ENCODE measurements at regions not wholly inside any gene's neighbourhood (a gene's known extent, or its start where the extent isn't known, plus 50 kb on each side); places are given as distances from the start of the nearest gene placed in this dataset.

- DNase-seq (ENCODE audit: low read depth in 1 of 2, low spot score in 1 of 2), result no peak
Observed at GRCh38 chr14:31965071-31965734, 111.9 kb upstream of the ARHGAP5 start.

DNA sequence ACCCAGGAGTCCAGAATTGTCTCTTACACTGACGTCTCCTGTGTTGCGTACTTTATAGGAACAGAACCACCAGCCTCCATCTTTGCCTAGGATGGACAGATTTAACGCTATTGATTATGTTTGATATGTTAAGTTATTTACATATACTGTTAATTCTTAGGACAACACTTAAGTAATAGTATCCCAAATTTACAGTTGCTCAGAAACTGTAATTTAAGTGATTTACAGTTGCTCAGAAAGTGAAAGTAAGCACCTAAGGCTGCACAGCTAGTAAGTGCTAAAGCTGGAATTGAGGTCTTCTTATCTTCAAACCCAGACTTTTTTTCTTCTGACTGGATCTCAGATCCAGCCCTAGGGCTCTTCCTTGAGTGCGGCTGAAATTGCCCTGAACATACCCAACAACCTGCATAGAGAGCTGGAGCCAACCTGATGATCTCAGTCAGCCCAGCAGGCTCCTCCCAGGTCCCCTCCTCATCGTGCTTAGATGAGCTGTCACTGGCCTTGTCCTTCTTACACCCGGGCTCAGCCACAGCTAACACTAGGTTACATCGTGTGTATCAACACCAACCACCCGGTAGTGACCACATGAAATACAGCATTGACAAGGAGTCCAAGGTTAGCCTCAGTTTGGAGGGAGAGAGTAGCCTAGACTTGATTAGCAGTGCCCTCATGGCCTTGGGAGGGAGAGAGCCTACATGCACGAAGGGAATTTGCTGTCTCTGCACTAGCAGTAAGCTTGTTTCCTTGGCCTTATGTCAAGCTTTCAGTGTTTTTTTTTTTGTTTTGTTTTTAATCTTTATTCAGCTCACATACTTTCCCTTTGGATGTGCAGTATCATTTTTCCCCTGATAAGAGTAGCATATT lies 111.1 kb upstream of the ARHGAP5 start:
- DNase-seq (ENCODE audit: low read depth in 1 of 2, low spot score in 1 of 2), result no peak

GRCh38 chr14:31966896-31967668 lies 110.0 kb upstream of the ARHGAP5 start:
- DNase-seq (ENCODE audit: low read depth in 1 of 2, low spot score in 1 of 2), result no peak

- no peak for DNase-seq (ENCODE audit: low read depth in 1 of 2, low spot score in 1 of 2)
Observed at GRCh38 chr14:31967669-31967975, 109.5 kb upstream of the ARHGAP5 start.

DNA sequence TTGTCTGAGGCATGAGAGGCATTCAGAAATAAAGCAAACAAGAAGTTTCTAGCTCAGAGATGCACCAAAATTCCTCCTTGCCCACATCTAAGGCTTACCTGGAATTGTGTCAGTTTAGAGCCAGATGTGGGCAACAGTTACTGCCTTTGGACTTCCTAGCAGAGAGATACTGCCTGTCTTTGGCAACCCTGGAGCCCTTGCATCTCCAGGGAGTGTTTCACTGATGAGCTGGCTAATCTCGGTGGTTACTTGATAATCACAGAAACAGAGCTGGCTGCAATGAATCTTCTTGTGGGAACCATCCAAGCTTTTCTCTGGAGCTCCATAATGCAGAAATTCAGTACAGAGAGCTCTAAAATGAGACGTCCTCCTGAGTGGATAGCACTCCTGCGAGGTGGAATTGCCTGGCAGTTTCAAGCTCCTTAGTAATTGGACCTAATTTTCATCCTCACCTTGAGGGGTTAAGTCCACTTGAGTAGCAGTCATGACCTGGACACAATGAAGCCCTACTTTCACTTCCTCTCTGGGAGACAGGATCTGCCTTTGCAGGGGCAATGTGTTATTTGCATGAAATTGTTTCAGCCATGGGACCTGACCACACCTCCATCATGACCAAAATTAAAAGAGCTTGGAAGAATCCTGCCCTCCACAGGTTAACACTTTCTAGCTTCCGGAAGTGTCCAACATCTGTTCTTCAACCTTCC lies 108.8 kb upstream of the ARHGAP5 start:
- DNase-seq (ENCODE audit: low read depth in 1 of 2, low spot score in 1 of 2), result no peak

DNA sequence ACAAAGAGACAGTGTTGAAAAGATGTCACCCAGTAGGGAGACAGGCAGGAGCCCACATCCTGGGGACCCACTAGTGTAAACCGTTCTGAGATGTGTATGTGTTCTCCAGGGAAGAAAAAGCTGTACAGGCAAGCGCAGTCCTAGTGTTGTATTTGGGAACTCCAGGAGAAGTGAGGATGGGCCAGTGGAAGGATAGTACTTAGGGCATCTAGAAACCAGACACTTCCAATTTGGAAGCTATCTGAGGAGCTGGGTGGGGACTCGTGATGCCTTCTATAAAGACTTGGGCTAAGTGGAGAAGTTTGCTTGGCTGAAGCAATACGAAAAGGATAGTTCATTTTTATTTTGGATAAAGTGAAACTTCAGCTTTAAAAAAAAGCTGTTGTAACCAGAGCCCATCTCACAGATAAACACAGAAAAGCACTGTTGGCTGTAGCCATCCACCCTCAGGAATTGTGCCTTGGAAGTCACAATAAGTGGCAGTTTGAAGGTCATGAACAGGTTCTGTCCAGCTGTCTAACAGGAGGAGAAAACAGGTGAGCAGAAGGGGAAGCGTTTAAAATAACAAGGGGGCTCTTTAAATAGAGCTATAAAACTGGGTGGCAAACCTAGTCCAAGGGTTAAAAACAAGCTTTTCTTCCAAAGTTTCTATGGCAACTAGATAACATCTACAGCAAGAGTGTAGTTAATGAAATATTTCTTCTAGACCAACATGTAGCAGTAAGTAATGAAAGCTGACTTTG lies 108.0 kb upstream of the ARHGAP5 start:
- DNase-seq (ENCODE audit: low read depth in 1 of 2, low spot score in 1 of 2), result no peak

GRCh38 chr14:31969699-31970240 lies 107.3 kb upstream of the ARHGAP5 start:
- DNase-seq (ENCODE audit: low read depth in 1 of 2, low spot score in 1 of 2), result no peak

DNA sequence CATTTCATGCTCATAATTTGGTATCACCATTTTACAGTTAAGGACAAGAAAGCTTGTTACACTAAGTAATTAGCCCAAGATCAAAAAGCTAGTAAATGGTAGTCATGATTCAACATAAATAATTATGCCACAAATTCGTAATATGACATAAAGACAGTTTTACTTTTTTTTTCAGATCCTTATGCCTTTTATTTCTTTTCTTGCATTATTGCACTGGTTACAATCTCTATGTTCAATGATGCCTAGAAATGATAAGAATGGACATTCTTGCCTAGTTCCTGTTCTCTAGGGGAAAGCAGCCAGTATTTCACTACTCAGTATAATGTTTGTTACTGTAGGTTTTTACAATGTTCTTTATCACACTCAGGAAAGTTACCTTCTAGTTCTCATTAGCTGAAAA lies 106.4 kb upstream of the ARHGAP5 start:
- DNase-seq (ENCODE audit: low read depth in 1 of 2, low spot score in 1 of 2), result no peak

DNA sequence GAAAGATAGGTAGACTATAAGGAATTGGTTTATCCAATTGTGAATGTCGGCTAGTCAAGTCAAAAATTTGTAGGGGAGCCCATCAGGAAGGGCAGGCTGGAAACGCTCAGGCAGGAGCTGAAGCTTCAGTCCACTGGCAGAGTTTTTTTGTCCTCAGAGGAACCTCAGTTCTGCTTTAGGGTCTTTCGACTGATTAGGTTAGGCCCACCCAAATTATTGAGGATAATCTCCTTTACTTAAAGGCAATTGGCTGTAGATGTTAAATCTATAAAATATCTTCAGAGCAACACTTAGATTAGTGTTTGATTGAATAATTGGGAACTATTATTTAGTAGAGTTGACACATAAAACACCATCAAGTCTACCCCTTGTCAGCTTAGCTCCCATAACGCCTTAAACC lies 105.5 kb upstream of the ARHGAP5 start:
- no peak for DNase-seq (ENCODE audit: low read depth in 1 of 2, low spot score in 1 of 2)

GRCh38 chr14:31977001-31977556 lies 100.0 kb upstream of the ARHGAP5 start:
- DNase-seq (ENCODE audit: low read depth in 1 of 2, low spot score in 1 of 2), result no peak

- DNase-seq (ENCODE audit: low read depth in 1 of 2, low spot score in 1 of 2), result no peak
Observed at GRCh38 chr14:31978423-31978822, 98.7 kb upstream of the ARHGAP5 start.

DNA sequence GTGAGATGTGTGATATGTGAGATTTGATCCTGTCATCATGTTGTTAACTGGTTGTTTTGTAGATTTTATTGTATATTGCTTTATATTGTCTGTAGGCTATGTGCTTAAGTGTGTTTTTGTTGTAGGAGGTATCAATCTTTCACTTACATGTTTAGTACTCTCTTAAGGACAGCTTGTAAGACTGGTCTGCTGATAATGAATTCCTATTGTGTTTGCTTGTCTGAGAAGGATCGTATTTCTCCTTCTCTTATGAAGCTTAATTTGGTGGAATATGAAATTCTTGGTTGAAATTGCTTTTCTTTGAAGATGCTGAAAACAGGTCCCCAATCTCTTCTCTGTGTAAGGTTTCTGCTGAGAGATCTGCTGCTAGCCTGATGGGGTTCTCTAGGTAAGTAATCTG lies 94.5 kb upstream of the ARHGAP5 start:
- no peak for DNase-seq (ENCODE audit: low read depth in 1 of 2, low spot score in 1 of 2)

GRCh38 chr14:31986405-31986804 lies 90.7 kb upstream of the ARHGAP5 start:
- DNase-seq (ENCODE audit: low read depth in 1 of 2, low spot score in 1 of 2), result no peak

DNA sequence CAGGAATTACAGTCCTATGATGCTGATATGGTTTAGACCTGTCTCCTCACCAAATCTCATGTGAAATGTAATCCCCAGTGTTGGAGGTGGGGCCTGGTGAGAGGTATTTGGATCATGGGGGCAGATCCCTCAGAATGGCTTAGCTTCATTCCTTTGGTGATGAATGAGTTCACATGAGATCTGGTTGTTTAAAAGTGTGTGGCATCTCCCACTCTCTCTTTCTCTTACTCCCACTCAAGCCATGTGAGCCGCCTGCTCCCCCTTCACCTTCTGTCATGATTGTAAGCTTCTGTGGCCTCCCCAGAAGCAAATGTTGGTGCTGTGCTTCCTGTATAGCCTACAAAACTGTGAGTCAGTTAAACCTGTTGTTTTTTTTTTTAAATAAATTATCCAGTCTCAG lies 89.4 kb upstream of the ARHGAP5 start:
- no peak for DNase-seq (ENCODE audit: low read depth in 1 of 2, low spot score in 1 of 2)

- no peak for DNase-seq (ENCODE audit: low read depth in 1 of 2, low spot score in 1 of 2)
Observed at GRCh38 chr14:31988244-31988643, 88.9 kb upstream of the ARHGAP5 start.

DNA sequence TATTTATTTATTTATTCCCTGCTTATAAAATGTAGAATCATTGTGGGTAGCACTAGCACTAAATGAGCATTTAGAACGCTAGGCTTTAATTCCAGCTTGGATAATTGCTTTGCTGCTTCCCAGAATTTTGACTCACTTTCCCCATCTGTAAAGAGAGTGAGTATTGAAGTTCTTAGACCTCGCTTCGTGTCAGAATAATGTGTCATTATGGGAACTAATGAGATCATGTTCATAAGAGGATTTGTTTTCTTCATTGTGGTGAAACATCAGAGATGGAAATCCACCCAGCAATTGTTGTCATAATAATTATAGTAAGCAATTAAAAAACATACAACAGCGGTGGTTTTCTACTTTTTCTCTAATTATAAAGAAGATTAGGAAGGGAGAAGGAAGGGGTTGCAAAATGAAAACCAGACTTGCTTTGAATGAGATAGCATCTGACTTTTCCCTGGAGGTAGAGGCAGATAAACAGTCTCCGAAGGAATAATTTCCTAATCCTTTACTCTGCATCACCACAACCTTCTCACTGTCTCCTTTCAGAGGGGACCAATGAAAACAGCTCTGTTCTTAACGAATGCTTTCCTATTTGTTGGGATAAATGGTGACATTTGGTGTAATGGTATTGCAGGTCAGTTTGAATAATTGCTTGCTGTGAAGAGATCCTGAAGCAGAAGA lies 86.8 kb upstream of the ARHGAP5 start:
- DNase-seq (ENCODE audit: low read depth in 1 of 2, low spot score in 1 of 2), result no peak

DNA sequence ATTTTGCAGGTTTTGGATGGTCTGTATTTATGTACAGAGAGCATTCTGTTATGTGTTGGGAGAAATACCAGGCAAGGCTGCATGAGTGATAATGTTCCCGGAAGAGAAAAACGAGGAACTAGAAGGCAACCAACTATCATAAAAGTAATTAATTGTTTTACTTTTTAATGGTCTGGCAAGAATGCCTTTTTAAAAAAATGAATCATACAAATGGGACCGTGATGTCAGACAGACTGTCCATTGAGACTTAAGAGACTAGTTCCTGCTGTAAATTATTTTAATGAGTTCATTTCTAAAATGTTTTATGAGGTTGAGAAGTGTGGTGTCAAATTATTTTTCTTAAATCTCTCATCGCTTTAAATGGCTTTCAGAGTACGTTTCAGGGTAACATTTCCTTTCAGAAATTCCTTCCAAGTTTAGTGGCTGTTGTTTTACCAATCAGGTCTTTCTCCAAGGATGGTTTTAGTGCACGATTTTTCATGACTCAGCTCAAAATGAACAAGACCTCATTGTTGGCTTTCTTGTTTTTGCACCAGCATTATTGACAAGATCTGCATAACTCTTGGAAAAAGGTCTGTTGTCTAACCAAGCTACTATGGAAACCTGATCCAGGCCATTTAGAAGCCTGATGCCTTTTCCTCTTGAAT lies 86.1 kb upstream of the ARHGAP5 start:
- DNase-seq (ENCODE audit: low read depth in 1 of 2, low spot score in 1 of 2), result no peak

DNA sequence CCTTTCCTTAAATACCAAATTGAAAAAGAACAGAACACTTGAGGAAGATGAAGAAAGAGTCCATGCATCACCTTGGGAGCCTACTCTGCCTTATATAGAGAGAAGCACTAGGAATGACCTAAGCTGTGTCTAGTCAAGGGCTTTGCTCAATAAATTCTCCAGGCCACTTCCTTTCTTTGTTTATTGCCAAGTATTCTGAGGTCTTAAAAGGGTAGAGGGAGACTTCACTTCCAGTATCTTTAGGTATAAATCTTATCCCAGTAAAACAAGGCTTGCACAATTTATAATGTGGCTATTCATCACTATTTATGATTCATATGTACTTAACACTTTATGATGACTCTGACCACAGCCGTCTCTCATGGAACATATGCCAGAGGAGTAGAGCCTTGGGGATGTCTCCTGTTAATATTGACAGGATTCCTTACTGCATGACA lies 85.1 kb upstream of the ARHGAP5 start:
- no peak for DNase-seq (ENCODE audit: low read depth in 1 of 2, low spot score in 1 of 2)

DNA sequence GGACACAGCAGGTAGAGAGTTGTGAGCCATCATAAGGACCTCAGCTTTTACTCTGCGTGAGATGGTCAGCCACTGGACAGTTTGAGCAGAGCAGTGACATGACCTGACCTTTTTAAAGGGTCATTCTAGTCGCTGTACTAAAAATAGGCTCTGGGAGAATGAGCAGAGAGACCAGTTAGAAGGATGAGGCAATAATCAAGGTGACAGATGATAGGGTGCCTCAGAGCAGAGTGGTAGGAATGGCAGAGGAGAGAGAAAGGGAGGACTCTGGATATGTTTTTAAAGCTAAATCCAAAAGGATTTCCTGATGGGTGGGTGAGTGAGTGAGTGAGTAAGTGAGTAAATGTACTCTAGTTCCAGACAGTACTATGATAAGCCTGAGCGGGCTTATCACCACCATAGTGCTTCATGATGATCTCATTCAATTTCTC lies 83.6 kb upstream of the ARHGAP5 start:
- DNase-seq (ENCODE audit: low read depth in 1 of 2, low spot score in 1 of 2), result no peak

All from activated T-helper 1 cell treated with anti-CD3 and anti-CD28 coated beads, Interleukin-2, amount 50 U/mL, for 16 hours (primary cell).